GM23338 (cell line): ENCODE measurements at regions not wholly inside any gene's neighbourhood (a gene's known extent, or its start where the extent isn't known, plus 50 kb on each side); places are given as distances from the start of the nearest gene placed in this dataset.

Source experiments
- ATAC-seq: fragments of 200-7000 bp; cut with Tn5 transposase; 3 replicates; pipeline ENCODE4 v1.9.1; 2020
- DNase-seq: peaks from one replicate; pipeline ENCODE4 v3.0.0-alpha.2; 2015; ENCODE audit warnings: low spot score
- H2AFZ ChIP-seq: fragments of 200-600 bp; sonication (generic); 2 replicates; pipeline ENCODE4 v1.8.0; 2016; ENCODE audit warnings: antibody characterized with exemption, mild to moderate bottlenecking, moderate library complexity
- H3F3A ChIP-seq: fragments of 200-600 bp; sonication (generic); replicated peaks from 2 replicates; pipeline ENCODE4 v1.8.0; 2017; ENCODE audit warnings: antibody characterized with exemption, mixed run types, low read depth
- H3K27ac ChIP-seq: fragments of 200-600 bp; sonication (generic); 2 replicates; pipeline ENCODE4 v1.6.1; 2016; ENCODE audit warnings: low read depth
- H3K27me3 ChIP-seq: fragments of 200-600 bp; sonication (generic); 2 replicates; pipeline ENCODE4 v1.8.0; 2016; ENCODE audit warnings: mild to moderate bottlenecking, mixed run types, moderate library complexity; ENCODE audit not compliant: insufficient read depth
- H3K36me3 ChIP-seq: fragments of 200-600 bp; sonication (generic); 2 replicates; pipeline ENCODE4 v1.8.0; 2016; ENCODE audit warnings: mild to moderate bottlenecking; ENCODE audit not compliant: insufficient read depth
- H3K4me1 ChIP-seq: fragments of 200-600 bp; sonication (generic); 2 replicates; pipeline ENCODE4 v1.8.0; 2016; ENCODE audit warnings: mild to moderate bottlenecking, moderate library complexity; ENCODE audit not compliant: insufficient read depth
- H3K4me2 ChIP-seq: fragments of 200-600 bp; sonication (generic); 2 replicates; pipeline ENCODE4 v1.7.1; 2017; ENCODE audit warnings: mixed run types
- H3K4me3 ChIP-seq: fragments of 200-600 bp; sonication (generic); 2 replicates; pipeline ENCODE4 v1.6.1; 2016; ENCODE audit warnings: mixed run types
- H3K79me2 ChIP-seq: fragments of 200-600 bp; sonication (generic); replicated peaks from 2 replicates; pipeline ENCODE4 v1.8.0; 2017; ENCODE audit warnings: mild to moderate bottlenecking; ENCODE audit not compliant: insufficient read depth
- H3K9me2 ChIP-seq: fragments of 200-600 bp; sonication (generic); 2 replicates; pipeline ENCODE4 v1.8.0; 2017; ENCODE audit not compliant: insufficient read depth
- H4K20me1 ChIP-seq: fragments of 200-600 bp; sonication (generic); replicated peaks from 2 replicates; pipeline ENCODE4 v1.8.0; 2017; ENCODE audit warnings: mild to moderate bottlenecking; ENCODE audit not compliant: insufficient read depth
- H3K27ac Mint-ChIP-seq: 2 replicates; pipeline ENCODE4 v1.8.0; 2020; ENCODE audit warnings: inconsistent platforms, mild to moderate bottlenecking, moderate library complexity, mixed read lengths
- H3K27me3 Mint-ChIP-seq: 3 replicates; pipeline ENCODE4 v1.8.0; 2022; ENCODE audit warnings: low read depth, mild to moderate bottlenecking, moderate library complexity, mixed read lengths, inconsistent platforms; ENCODE audit not compliant: insufficient read depth, poor library complexity
- H3K36me3 Mint-ChIP-seq: 3 replicates; pipeline ENCODE4 v1.8.0; 2021; ENCODE audit warnings: low read depth, mild to moderate bottlenecking, inconsistent platforms, moderate library complexity, mixed read lengths
- H3K4me1 Mint-ChIP-seq: 3 replicates; pipeline ENCODE4 v1.8.0; 2020; ENCODE audit warnings: mild to moderate bottlenecking, inconsistent platforms, mixed read lengths
- H3K4me3 Mint-ChIP-seq: 3 replicates; pipeline ENCODE4 v1.8.0; 2021; ENCODE audit warnings: moderate library complexity, mild to moderate bottlenecking, inconsistent platforms, mixed read lengths
- H3K9me3 Mint-ChIP-seq: 3 replicates; pipeline ENCODE4 v1.8.0; 2020; ENCODE audit warnings: moderate library complexity, mild to moderate bottlenecking, inconsistent platforms, mixed read lengths
- CREB1 ChIP-seq: fragments of 250-450 bp; sonication (Bioruptor Pico); IDR thresholded peaks from 2 replicates; pipeline ENCODE4 v1.5.0; 2020; ENCODE audit warnings: low read depth, mild to moderate bottlenecking, moderate library complexity
- NANOG ChIP-seq: IDR thresholded peaks from 2 replicates; pipeline ENCODE4 v1.6.1; 2016; ENCODE audit warnings: antibody characterized with exemption, borderline replicate concordance
- POLR2AphosphoS5 ChIP-seq: IDR thresholded peaks from 2 replicates; pipeline ENCODE4 v1.6.1; 2016; ENCODE audit warnings: antibody characterized with exemption, low read depth
- STAT1 ChIP-seq: IDR thresholded peaks from one replicate; pipeline ENCODE4 v1.6.1; 2016; ENCODE audit warnings: antibody characterized with exemption; ENCODE audit not compliant: unreplicated experiment
- ZNF114 ChIP-seq: fragments of 250-450 bp; sonication (Bioruptor Pico); IDR thresholded peaks from 2 replicates; pipeline ENCODE4 v1.5.0; 2020; ENCODE audit warnings: mild to moderate bottlenecking, moderate library complexity
- ZNF331 ChIP-seq: fragments of 250-450 bp; sonication (Bioruptor Pico); IDR thresholded peaks from 2 replicates; pipeline ENCODE4 v1.5.0; 2020; ENCODE audit warnings: low read depth, mild to moderate bottlenecking, moderate library complexity
- TF ChIP-seq, protein P1 (sequence below), 2 experiments: fragments of 200-600 bp in 1 of 2; sonication (generic) in 1 of 2; conservative IDR thresholded peaks; 2 replicates each; pipeline versions ENCODE4 v1.5.1 to v1.6.1; 2016 to 2017; ENCODE audit warnings: antibody characterized with exemption in 2 of 2, low read depth in 2 of 2, mild to moderate bottlenecking in 2 of 2, moderate library complexity in 1 of 2
- TF ChIP-seq, protein P2 (sequence below): IDR thresholded peaks from one replicate; pipeline ENCODE4 v1.6.1; 2018; ENCODE audit warnings: antibody characterized with exemption; ENCODE audit not compliant: unreplicated experiment

DNA sequence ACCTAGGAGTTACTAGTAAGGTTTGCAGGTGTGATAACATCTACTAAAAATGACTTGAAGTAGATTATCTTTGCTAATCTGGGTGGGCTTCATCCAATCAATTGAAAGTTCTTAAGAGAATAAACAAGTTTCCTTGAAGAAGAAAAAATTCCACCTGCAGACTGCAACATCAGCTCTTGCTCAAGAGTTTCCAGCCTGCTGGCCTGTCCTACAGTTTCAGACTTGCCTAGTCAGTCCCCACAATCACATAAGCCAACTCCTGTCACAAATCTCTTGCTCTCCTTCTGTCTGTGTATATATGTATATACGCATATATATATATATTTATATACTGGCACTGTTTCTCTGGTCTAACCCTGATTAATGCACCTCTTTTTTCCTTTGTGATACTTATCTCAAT lies 67.3 kb upstream of the ITM2B start:
- no peaks in the 10 kb centered on the region for H3K79me2 ChIP-seq
- DNase-seq (no peak), ATAC-seq (no peak)
- no peak overlapping the region for H3K4me2 ChIP-seq
- no peak overlapping the region for H2AFZ ChIP-seq
- H3K4me1 ChIP-seq, result 0 out of 2 replicates have a peak, but pooled peaks cover 4% of the 10 kb centered on the region
- H3K36me3 ChIP-seq, result no peaks in the 10 kb centered on the region
- H3K4me3 ChIP-seq, result no peak overlapping the region
- no peak overlapping the region for H3K27ac Mint-ChIP-seq
- H3K36me3 Mint-ChIP-seq, result no peaks in the 10 kb centered on the region
- TF ChIP-seq ZNF331 (CRISPR knock-in tag) (no peak), CREB1 (no peak)
- TF ChIP-seq, protein P1, sequence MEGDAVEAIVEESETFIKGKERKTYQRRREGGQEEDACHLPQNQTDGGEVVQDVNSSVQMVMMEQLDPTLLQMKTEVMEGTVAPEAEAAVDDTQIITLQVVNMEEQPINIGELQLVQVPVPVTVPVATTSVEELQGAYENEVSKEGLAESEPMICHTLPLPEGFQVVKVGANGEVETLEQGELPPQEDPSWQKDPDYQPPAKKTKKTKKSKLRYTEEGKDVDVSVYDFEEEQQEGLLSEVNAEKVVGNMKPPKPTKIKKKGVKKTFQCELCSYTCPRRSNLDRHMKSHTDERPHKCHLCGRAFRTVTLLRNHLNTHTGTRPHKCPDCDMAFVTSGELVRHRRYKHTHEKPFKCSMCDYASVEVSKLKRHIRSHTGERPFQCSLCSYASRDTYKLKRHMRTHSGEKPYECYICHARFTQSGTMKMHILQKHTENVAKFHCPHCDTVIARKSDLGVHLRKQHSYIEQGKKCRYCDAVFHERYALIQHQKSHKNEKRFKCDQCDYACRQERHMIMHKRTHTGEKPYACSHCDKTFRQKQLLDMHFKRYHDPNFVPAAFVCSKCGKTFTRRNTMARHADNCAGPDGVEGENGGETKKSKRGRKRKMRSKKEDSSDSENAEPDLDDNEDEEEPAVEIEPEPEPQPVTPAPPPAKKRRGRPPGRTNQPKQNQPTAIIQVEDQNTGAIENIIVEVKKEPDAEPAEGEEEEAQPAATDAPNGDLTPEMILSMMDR (conservative IDR thresholded peaks at IDR 0.05; ENCODE audit: low read depth in 2 of 2), result no peak
- H3K4me1 Mint-ChIP-seq, result peaks cover 17% of the 10 kb centered on the region
- H4K20me1 ChIP-seq, result no peaks in the 10 kb centered on the region
- no peak overlapping the region for H3K27ac ChIP-seq
- no peak overlapping the region for H3K4me3 Mint-ChIP-seq
- no peaks in the 10 kb centered on the region for H3F3A ChIP-seq
- no peaks in the 10 kb centered on the region for H3K27me3 Mint-ChIP-seq
- H3K9me2 ChIP-seq, result 0 out of 2 replicates have a peak, but pooled peaks cover 3% of the 10 kb centered on the region
- no peaks in the 10 kb centered on the region for H3K9me3 Mint-ChIP-seq
- no peaks in the 10 kb centered on the region for H3K27me3 ChIP-seq

DNA sequence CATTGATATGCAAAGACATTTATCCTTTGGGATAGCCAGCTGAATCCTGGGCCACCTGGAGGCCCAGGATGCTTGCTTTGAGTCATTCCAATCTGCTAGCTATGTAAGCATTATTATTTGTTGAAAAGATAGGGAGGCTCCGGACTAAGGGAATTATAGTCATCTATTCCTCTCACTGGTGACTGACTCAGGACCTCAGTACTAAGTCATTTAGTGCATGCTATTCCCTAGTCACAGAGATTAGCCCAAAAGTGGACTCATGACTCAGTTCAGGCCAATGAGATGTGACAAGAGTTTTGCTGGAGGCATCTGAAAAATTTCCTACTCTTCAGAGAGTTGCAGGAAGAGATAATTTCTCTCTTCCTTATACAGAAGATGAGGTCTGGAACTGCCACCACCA lies 67.9 kb upstream of the ITM2B start:
- H3K9me2 ChIP-seq, result 0 out of 2 replicates have a peak, but pooled peaks cover 3% of the 10 kb centered on the region
- H3K36me3 ChIP-seq, result no peaks in the 10 kb centered on the region
- H4K20me1 ChIP-seq, result no peaks in the 10 kb centered on the region
- H2AFZ ChIP-seq, result no peak overlapping the region
- DNase-seq, result no peak
- no peak for ATAC-seq
- H3K4me1 Mint-ChIP-seq, result peaks cover 23% of the 10 kb centered on the region
- H3K27ac ChIP-seq, result no peak overlapping the region
- H3K36me3 Mint-ChIP-seq, result no peaks in the 10 kb centered on the region
- no peak overlapping the region for H3K27ac Mint-ChIP-seq
- no peaks in the 10 kb centered on the region for H3F3A ChIP-seq
- H3K27me3 ChIP-seq, result no peaks in the 10 kb centered on the region
- H3K4me3 ChIP-seq, result no peak overlapping the region
- H3K9me3 Mint-ChIP-seq, result no peaks in the 10 kb centered on the region
- no peaks in the 10 kb centered on the region for H3K27me3 Mint-ChIP-seq
- 0 out of 2 replicates have a peak, but pooled peaks cover 6% of the 10 kb centered on the region for H3K4me1 ChIP-seq
- H3K4me2 ChIP-seq, result no peak overlapping the region
- no peaks in the 10 kb centered on the region for H3K79me2 ChIP-seq
- H3K4me3 Mint-ChIP-seq, result no peak overlapping the region
- TF ChIP-seq ZNF331 (CRISPR knock-in tag) (no peak), NANOG (no peak), ZNF114 (no peak), POLR2AphosphoS5 (no peak), STAT1 (no peak)
- TF ChIP-seq, protein P2, sequence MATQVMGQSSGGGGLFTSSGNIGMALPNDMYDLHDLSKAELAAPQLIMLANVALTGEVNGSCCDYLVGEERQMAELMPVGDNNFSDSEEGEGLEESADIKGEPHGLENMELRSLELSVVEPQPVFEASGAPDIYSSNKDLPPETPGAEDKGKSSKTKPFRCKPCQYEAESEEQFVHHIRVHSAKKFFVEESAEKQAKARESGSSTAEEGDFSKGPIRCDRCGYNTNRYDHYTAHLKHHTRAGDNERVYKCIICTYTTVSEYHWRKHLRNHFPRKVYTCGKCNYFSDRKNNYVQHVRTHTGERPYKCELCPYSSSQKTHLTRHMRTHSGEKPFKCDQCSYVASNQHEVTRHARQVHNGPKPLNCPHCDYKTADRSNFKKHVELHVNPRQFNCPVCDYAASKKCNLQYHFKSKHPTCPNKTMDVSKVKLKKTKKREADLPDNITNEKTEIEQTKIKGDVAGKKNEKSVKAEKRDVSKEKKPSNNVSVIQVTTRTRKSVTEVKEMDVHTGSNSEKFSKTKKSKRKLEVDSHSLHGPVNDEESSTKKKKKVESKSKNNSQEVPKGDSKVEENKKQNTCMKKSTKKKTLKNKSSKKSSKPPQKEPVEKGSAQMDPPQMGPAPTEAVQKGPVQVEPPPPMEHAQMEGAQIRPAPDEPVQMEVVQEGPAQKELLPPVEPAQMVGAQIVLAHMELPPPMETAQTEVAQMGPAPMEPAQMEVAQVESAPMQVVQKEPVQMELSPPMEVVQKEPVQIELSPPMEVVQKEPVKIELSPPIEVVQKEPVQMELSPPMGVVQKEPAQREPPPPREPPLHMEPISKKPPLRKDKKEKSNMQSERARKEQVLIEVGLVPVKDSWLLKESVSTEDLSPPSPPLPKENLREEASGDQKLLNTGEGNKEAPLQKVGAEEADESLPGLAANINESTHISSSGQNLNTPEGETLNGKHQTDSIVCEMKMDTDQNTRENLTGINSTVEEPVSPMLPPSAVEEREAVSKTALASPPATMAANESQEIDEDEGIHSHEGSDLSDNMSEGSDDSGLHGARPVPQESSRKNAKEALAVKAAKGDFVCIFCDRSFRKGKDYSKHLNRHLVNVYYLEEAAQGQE, result no peak
- TF ChIP-seq, protein P1 (conservative IDR thresholded peaks at IDR 0.05; ENCODE audit: low read depth in 2 of 2), result no peak
